ENCODE measurements at regions not wholly inside any gene's neighbourhood (a gene's known extent, or its start where the extent isn't known, plus 50 kb on each side); places are given as distances from the start of the nearest gene placed in this dataset.

DNA sequence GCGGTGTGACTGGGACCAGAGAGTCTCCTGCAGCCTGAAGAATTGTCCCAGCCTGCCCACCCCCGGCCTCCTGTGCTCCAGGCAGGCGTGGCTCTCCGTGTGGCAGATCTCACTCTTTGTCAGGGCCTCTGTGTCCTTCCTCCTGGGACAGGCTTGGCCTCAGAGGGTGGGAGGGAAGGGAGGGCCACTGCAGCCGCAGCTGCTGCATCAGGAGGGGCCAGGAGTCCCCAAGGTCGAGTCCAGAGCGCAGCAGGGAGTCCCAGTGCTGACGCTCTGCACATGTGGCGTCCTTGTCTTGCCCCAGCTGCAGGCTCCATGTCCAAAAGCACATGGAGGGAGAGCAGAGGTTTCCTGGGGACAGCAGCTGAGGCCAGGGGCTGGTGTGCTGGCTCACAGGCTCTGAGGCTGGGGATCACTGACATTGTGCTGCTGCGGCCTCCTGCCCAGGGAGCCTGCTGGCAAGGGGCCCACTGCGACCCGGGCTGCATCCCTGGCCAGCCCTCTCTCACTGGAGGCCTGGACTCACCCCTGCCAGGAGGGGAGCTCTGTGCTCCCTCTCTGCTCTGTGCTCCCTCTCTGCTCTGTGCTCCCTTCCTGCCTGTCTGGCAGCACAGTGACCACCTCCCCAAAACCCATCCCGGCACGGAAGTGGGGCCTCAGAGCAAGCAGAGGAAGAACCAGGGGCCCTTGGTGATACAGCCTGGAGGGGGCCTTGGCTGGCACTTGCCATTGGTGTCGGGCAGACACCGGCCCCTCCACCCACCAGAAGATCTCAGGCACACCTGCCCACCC lies 114.6 kb upstream of the RET start:
- DNase-seq (ENCODE audit: low spot score) (peak; percentile 46), ATAC-seq (peak; percentile 52)
- intact Hi-C loops (cut with DNase I): no loop called here

DNA sequence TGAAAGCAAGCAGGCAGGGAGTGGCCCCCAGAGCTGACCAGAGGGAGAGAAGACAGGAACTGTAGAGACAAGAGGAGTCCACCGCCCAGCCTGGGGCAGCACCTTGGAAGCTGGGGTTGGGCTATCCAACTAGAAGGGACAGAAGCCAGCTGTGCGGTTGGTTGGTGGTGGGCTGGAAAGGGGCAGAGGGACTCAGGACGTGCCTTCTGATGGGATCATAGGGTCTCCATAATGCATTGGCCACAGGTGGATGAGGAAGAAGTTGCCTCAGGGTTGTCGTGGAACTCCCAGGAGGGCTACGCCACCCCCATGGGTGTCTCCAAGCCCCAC lies 114.0 kb upstream of the RET start:
- DNase-seq (ENCODE audit: low spot score) (peak; percentile 43), ATAC-seq (no peak)
- intact Hi-C loops (cut with DNase I): no loop called here

DNA sequence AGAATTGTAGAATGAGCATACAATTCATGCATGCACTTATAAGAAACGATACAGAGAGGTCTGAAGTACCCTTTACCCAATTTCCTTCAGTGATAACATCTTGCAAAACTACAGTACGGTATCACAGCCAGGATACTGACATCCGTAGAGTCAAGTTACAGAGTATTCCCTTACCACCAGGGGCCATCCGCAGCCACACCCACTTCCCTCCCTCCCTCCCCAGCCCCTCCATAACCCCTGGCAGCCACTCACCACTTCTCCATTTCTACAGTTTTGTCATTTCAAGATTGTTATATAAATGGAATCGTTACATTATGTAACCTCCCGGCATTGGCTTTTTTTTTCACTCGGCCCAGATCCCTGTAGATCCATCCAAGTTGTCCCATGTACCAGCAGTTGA lies 113.6 kb upstream of the RET start:
- DNase-seq (ENCODE audit: low spot score) (no peak), ATAC-seq (peak; percentile 28)
- intact Hi-C loops (cut with DNase I): no loop called here

DNA sequence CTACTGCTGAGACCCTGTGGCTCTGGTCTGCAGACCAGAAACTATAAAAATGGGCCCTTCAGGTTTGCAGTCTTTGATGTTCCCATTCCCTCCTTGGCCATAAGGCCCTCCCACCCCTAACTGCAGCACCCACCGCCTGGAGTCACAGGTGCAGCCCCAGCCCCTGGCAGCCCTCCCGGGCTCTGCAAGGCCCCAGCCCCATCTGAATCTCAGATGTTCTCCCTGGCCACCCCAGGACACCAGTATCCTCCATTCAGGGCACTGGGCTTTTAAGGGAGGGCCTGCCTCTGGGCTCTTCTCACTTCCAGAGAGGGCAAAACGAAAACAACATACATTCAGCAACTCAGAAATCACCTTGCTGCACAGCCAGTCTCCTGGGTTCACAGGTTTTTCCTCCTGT lies 107.7 kb upstream of the RET start:
- ATAC-seq: no peak
- intact Hi-C loops (cut with DNase I): no loop called here
- DNase-seq (ENCODE audit: low spot score): no peak

DNA sequence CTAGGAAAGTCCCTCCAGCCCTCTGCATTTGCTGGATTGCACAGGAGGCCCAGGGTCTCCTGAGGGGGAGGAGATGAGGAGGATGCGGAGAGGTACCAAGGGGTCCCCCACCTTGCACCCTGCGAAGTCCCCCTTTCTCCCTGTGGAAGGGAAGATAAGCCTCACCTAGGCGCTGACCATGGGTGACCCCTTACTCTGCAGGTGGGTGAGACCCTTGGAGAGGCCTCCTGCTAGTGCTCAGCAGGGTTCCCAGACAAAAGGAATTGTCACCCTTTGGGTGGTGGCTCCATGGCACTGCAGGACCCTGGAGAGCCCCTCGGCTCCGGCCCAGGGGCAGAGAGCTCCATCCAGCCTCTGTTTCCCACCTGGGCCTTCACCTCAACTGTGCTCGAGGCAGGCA lies 107.0 kb upstream of the RET start:
- ATAC-seq (no peak), DNase-seq (ENCODE audit: low spot score) (no peak)
- intact Hi-C loops (cut with DNase I): no loop called here

DNA sequence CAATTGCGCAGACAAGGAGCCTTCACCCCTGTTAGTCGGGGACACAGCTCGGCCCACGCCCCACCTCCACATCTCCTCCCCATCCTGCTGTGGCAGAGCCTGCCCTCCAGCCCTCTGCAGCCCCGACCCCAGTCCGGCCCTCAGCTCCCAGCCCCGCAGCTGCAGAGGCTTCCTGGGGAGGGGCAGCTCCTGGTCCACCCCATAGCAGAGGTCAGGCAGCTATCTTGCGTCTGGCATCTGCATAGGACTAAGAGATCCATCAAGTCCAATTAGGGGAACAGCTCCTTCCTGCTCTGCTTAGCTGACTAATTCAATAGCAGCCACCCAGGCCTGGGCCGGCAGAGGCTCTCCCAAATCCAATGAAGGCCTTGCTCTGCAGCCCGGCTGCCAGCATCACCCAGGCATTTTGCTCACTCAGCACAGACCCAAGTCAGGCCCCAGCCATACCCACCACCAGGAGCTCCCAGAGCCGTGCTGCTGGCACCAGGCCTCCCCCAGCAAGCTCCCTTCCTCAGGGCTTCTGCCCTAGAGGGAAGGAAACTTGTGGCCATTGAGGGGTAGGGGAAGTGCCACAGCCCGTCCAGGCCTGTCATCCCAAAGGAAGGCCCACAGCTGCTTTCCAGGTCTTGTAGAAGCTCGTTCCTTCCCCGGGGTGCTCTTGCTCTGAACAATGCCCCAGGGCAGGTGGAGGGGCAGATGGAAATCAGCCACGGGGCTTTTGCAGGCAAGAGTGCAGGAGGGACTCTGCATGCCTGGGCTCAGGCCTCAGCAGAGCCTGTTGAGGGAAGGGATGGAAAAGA lies 106.2 kb upstream of the RET start:
- ATAC-seq: no peak
- peak; percentile 27 for DNase-seq (ENCODE audit: low spot score)
- intact Hi-C loops (cut with DNase I): no loop called here

DNA sequence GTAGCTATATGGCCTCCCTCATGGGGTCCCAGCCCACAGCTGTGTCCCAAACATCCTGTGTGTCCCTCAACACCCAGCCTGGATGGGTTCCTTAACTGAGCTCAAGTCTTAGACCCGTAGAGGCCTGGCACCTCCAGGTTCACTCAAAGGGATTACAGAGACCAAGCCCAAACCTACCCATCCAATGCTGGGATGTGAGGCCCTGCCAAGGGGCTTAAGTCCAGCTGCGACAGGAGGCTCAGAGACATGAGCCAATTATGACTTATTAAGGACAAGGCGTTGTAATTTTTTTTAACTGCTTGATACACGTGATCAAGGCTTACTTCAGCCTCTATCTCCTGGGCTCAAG lies 105.6 kb upstream of the RET start:
- DNase-seq (ENCODE audit: low spot score) (no peak), ATAC-seq (no peak)
- intact Hi-C loops (cut with DNase I): no loop called here

DNA sequence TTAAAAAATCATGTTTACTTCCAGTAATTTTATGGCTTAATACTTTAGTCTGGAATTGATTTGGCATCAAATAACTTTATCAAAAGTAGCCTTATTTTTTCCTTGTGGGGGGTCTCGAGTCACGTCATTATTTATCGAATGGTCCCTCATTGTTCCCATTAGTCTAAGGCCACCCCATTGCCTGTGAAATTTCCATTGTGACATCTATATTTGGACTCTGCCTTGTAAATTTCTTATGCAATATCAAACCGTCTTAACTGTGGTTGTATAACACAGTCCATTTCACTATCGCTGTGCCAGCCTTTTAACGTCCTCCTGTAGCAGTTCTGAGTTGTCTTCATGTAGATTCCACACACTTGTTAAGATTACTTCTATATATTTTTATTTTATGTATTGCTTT lies 103.9 kb upstream of the RET start:
- intact Hi-C loops (cut with DNase I): no loop called here
- DNase-seq (ENCODE audit: low spot score) (no peak), ATAC-seq (no peak)

DNA sequence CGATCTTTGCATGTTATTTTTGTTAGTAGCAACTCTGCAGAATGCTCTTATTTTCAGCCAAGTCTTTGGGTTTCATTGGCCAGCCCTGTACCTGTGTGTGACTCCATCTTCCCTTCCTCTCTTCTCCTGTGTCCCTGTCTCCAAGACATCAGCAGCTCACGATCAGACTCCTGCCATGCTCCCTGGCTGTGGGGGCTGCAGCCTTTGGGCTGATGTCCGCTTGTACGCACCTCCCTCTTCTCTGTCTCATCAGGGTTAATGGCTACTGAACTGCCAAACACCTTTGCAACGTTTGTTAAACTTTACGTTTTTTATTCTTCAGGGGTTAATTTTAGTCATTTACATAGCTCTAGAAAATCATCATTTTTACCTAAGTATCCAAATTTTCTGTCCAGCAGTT lies 103.5 kb upstream of the RET start:
- DNase-seq (ENCODE audit: low spot score) (no peak), ATAC-seq (no peak)
- intact Hi-C loops (cut with DNase I): no loop called here

DNA sequence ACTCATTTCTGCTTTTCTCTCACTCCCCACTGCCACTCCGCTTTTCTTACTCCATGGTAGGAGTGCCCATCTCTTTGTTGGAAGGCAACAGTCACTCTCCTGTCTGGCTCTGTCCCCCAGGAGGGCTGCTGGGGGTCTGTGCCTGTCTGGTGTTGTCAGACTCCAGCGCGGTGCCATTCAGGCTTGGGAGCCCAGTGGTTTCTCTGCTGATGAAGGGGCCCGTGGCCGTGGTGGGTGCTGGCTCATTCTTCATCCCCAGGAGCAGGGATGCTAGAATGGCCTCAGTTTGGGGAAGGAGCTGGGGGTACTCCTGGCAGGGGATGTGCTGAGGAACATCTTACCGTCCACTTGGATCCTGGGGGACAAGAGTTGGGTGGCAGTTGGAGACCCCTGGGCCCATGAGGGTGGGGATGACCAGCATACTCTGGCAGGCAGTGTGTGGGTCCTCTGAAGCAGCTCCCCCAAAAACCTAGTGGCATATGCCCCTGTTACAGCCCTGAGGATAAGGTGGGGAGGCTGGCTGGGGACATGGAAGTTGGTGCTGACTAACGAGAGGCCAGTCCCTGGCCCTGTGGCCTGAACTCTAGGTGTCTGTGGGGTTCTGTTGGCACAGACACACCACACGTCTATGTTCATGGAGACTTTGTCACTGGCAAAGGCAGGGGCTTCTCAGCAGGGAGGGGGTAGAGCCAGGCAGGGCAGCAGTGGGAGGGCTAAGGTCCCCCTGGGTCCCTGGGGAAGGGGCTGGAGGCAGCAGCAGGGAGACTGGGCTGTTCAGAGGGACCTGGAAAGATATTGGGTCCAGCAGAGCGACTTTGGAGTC lies 102.8 kb upstream of the RET start:
- intact Hi-C loops (cut with DNase I): no loop called here
- DNase-seq (ENCODE audit: low spot score) (peak; percentile 32), ATAC-seq (no peak)

DNA sequence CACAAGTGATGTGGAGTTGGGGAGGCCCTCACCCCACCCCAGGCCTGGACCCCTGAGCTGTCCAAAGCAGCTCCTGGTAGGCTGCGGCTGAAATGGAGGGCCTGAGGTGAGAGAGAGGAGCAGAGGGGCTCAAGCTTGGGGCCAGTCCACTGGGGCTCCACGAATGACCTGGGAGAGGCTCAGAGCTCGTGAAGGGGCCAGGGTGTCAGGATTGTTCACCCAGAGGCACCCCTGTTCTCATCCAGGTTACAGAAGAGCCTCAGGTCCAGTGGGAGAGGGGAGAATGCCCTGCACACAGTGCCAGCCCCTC lies 102.2 kb upstream of the RET start:
- ATAC-seq: no peak
- no peak for DNase-seq (ENCODE audit: low spot score)
- intact Hi-C loops (cut with DNase I): no loop called here

DNA sequence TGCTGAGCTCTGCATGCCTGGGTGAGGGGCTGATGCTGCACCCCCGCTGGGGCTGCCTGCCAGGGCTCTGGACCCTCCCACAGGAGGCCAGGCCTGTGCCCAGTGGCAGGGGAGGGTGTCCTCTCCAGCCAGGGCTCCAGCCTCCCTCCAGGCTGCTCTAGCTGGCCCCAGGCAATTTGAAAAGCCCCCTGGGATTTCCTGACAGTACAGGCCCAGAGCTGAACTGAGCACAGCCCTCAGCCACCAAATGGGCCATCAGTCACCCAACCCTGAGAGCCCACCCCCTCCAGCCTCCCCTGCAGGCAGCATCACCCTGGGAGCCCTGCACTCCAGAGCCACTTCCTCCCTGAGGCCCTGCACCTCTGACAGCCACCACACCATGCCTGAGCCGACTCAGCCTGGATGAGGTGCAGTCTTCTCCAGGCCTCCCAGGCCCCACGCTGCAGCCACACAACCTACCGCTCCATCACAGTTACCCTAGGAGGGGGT lies 101.8 kb upstream of the RET start:
- DNase-seq (ENCODE audit: low spot score) (peak; percentile 30), ATAC-seq (peak; percentile 21)
- intact Hi-C loops (cut with DNase I): no loop called here

DNA sequence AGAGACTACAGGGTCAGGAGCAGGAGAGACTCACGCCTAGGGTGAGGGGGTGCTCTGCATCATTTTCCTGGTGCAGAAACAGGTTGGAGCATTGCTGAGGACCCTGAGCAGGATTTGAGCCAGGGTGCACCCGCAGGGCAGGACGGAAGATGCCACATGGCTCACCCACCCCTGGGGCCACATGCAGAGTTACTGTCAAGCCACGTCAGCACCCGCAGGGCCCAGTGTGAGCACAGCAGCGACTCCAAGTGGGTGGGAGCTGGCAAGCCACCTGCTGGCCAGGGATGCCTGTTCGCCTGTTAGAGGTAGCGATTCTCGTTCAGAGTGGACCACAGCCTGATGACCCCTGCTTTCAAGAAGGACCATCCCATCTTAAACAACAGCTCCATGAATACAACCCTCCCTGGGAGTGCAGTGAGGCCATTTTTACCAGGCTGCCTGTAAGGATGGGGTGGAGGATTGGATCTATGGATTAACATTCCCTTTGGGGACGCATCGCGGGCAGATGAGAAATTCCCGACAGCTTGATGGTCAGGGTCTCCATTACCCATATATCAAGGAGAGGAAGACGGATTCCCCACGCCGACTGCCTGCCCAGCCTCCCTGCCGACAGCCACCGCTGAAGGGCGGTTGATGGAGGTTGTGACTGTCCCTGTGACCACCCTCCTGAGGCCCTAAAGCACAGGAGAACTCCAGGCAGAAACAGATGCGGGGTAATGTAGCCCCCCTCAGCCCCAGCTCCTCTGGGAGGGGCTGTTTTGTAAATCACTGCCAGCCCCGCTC lies 101.1 kb upstream of the RET start:
- intact Hi-C loops (cut with DNase I): no loop called here
- DNase-seq (ENCODE audit: low spot score) (peak; percentile 27), ATAC-seq (no peak)

DNA sequence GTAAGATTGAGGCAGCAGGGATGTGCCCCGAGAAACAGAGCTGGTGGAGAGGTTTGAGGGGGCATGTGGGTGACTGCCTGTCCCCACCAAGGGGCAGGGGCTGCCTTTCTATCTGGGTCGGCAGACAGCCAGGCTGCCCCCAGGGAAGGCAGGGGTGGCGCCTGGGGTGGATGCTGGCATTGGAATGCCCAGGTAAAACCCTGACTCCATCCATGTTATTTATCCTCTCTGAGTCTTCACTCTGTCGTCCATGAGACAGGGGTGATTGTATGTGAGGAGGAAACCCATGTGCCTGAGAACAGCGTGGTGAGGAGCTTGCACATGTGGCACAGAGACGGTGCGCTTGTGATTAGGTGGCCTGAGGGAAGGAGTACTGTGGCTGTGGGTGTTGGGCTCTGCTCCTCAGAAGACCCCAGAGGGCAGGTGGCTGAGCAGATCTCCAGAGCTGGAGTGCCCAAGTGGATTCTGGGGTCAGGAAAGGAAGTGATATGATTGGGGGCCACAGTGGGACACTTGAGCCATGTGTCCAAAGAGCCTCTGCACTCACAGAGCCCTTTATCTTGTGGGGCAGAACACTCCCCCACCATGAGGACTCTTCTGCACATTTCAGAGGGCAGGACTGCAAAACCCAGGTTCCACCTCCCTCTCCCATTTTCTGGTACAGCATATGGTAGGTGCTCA lies 100.4 kb upstream of the RET start:
- DNase-seq (ENCODE audit: low spot score) (no peak), ATAC-seq (no peak)
- intact Hi-C loops (cut with DNase I): no loop called here

DNA sequence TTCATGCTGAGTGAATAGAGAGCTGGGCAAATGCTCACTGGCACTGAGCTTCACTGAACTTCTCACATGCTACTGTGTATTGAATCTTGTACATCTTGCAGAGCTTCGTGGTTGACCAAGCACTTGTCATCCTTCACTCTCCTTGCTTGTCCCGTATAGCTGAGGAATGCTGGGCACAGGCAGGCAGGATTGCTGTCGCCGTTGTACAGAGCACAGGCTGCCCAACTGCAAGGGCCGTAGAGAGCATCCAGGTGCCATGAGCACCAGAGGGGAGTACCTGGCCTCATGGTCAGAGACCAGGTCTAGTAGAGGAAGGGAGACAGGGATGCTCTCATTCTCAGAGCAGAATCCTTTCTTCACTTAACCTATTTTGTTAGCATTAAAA lies 99.8 kb upstream of the RET start:
- DNase-seq (ENCODE audit: low spot score) (no peak), ATAC-seq (no peak)
- intact Hi-C loops (cut with DNase I): no loop called here

DNA sequence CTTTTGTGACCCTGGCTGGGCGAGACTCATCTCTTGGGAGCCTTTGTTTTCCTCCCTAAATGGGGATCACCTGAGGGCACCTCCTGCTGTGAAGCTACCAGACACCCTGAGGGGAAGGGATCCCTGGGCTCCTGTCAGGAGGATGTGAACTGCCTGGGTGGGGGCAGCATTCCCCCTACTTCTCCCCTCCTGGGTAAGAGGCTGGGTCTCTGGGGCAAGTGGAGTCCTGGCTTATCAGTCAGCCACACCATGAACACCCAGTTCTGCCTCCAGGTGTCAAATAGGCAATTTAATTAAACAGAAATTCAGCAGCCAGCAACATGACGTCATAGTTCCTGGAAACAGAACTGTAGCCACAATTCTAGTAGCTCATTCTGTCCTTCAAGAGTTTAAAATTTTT lies 97.7 kb upstream of the RET start:
- DNase-seq (ENCODE audit: low spot score) (no peak), ATAC-seq (no peak)
- intact Hi-C loops (cut with DNase I): no loop called here

DNA sequence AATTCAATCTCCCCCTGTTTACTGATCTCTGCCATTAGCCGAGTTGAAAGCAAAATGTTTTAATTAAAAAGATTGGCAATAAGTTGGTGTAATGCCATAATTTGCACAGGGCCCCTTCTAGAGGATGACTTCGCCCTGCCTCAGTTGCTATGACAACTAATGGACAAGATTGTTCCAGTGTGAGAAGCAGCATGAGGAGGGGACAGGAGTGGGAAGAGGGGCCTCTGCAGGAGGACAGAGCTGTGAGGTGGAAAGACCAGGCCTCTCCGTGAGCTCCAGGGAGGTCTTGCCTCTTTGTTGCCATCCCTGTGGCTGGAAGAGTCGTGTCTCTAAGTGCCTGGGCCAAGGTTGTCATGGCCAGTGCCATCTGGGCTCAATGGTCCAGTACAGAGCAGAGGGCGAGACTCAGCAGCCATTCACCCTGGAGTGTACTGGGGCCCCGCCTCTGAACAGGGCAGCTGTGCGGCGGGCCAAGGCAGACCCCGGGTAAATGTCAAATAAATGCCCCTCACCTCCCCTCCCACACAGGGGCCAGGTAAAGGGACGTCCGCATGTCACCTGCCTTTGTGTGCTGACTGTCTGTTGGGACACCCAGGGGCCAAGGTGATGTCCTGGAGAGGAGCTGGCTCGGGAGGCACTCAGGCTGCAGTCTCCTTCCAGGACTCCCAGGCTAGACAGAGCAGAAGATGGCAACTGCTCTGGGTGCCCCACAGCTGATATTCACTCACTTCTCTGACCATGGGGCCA lies 97.0 kb upstream of the RET start:
- ATAC-seq: no peak
- intact Hi-C loops (cut with DNase I): no loop called here
- DNase-seq (ENCODE audit: low spot score): peak; percentile 35

All from sciatic nerve (tissue), 2 donors.